Thyroid gland (tissue), 4 donors: ENCODE measurements at regions not wholly inside any gene's neighbourhood (a gene's known extent, or its start where the extent isn't known, plus 50 kb on each side); places are given as distances from the start of the nearest gene placed in this dataset.

Experiments used
- DNase-seq, 2 donors: peaks; one replicate each; pipeline ENCODE4 v3.0.0-alpha.2; 2019
- H3K27ac ChIP-seq, 3 donors: fragments of 200-600 bp; sonication (generic); 1 replicate in 2 of 3; 2 replicates in 1 of 3; pipeline ENCODE4 v1.5.1; 2016 to 2019; ENCODE audit warnings: mild to moderate bottlenecking in 1 of 3, moderate library complexity in 1 of 3
- H3K27me3 ChIP-seq: fragments of 200-600 bp; sonication (generic); one replicate; pipeline ENCODE4 v1.5.1; 2019
- H3K36me3 ChIP-seq, 2 donors: fragments of 200-600 bp; sonication (generic); one replicate each; pipeline ENCODE4 v1.5.1; 2016 to 2019
- H3K4me1 ChIP-seq, 2 donors: fragments of 200-600 bp; sonication (generic); one replicate each; pipeline ENCODE4 v1.5.1; 2017 to 2019
- H3K4me3 ChIP-seq, 3 donors: fragments of 200-600 bp; sonication (generic); replicated peaks in 1 of 3; 1 replicate in 2 of 3; 2 replicates in 1 of 3; pipeline ENCODE4 v1.5.1; 2016; ENCODE audit warnings: mild to moderate bottlenecking in 1 of 3
- H3K9me3 ChIP-seq: fragments of 200-600 bp; sonication (generic); one replicate; pipeline ENCODE4 v1.5.1; 2017
- CTCF ChIP-seq, 6 experiments: fragments of 200-600 bp in 3 of 6; fragments of 450-650 bp in 3 of 6; sonication (generic) in 3 of 6; IDR thresholded peaks; one replicate each; pipeline ENCODE4 v1.5.1; 2016 to 2019; ENCODE audit warnings: antibody characterized with exemption in 6 of 6, mild to moderate bottlenecking in 2 of 6, inconsistent platforms in 1 of 6, moderate library complexity in 1 of 6
- POLR2A ChIP-seq, 2 donors: fragments of 450-650 bp; IDR thresholded peaks; one replicate each; pipeline ENCODE4 v1.6.1; 2017; ENCODE audit warnings: antibody characterized with exemption in 2 of 2, mild to moderate bottlenecking in 2 of 2, moderate library complexity in 1 of 2
- WGBS, 2 donors: methylation state at CpG; one replicate each; pipeline ENCODE4 v1.1.5; 2017; 5-methylcytosine and 5-hydroxymethylcytosine counted together
- intact Hi-C: fragments of 100-400 bp; cut with DNase I; formaldehyde crosslinking; loops from one replicate; pipeline ENCODE4 v1.15.1; 2023

- H3K27me3 ChIP-seq, result no peaks in the 10 kb centered on the region
- no peak for DNase-seq
- no peak overlapping the region for H3K4me3 ChIP-seq
- 72 to 74% methylated on average over 7 of the region's 7 CpGs for WGBS, 2 donors
- no peaks in the 10 kb centered on the region for H3K4me1 ChIP-seq
- intact Hi-C loops, result no loop called here
- H3K27ac ChIP-seq, result no peak overlapping the region
- TF ChIP-seq CTCF (IDR thresholded peaks at IDR 0.05), result no peak
- TF ChIP-seq POLR2A (IDR thresholded peaks at IDR 0.05), result no peak
- H3K9me3 ChIP-seq, result no peaks in the 10 kb centered on the region
- no peaks in the 10 kb centered on the region for H3K36me3 ChIP-seq
These were observed 496.9 kb upstream of the LRRC7 start for GRCh38 chr1:69070660-69071373.

GRCh38 chr1:69073176-69073575 is 494.5 kb upstream of the LRRC7 start:
- Histone ChIP-seq H3K27ac (no peak overlapping the region), H3K36me3 (no peaks in the 10 kb centered on the region), H3K9me3 (no peaks in the 10 kb centered on the region), H3K4me3 (no peak overlapping the region), H3K27me3 (no peaks in the 10 kb centered on the region), H3K4me1 (no peaks in the 10 kb centered on the region)
- no peak for DNase-seq
- WGBS, 2 donors, result 94 to 100% methylated on average over 2 of the region's 2 CpGs
- intact Hi-C loops, result no loop called here
- TF ChIP-seq CTCF (IDR thresholded peaks at IDR 0.05), result no peak
- no peak for TF ChIP-seq POLR2A (IDR thresholded peaks at IDR 0.05)

GRCh38 chr1:69076631-69077030 is 491.1 kb upstream of the LRRC7 start:
- intact Hi-C loops, result no loop called here
- no peak for DNase-seq
- no peak for TF ChIP-seq POLR2A (IDR thresholded peaks at IDR 0.05)
- Histone ChIP-seq H3K36me3 (no peaks in the 10 kb centered on the region), H3K27me3 (no peaks in the 10 kb centered on the region), H3K4me3 (no peak overlapping the region), H3K9me3 (no peaks in the 10 kb centered on the region), H3K27ac (no peak overlapping the region), H3K4me1 (peaks cover 0 to 8% of the 10 kb centered on the region in 2 donors)
- WGBS, 2 donors, result 78 to 83% methylated on average over 3 of the region's 3 CpGs

GRCh38 chr1:69077198-69077597 is 490.5 kb upstream of the LRRC7 start:
- H3K4me3 ChIP-seq, result no peak overlapping the region
- 90 to 98% methylated on average over 1 of the region's 1 CpG for WGBS, 2 donors
- DNase-seq, result no peak
- peaks cover 3 to 13% of the 10 kb centered on the region in 2 donors for H3K4me1 ChIP-seq
- no peaks in the 10 kb centered on the region for H3K36me3 ChIP-seq
- H3K9me3 ChIP-seq, result no peaks in the 10 kb centered on the region
- no peak for TF ChIP-seq CTCF (IDR thresholded peaks at IDR 0.05)
- H3K27me3 ChIP-seq, result no peaks in the 10 kb centered on the region
- intact Hi-C loops, result no loop called here
- no peak overlapping the region for H3K27ac ChIP-seq

GRCh38 chr1:69077633-69078032 is 490.1 kb upstream of the LRRC7 start:
- no peak for DNase-seq
- peaks cover 7 to 15% of the 10 kb centered on the region in 2 donors for H3K4me1 ChIP-seq
- intact Hi-C loops, result no loop called here
- TF ChIP-seq POLR2A (IDR thresholded peaks at IDR 0.05) (no peak), CTCF (IDR thresholded peaks at IDR 0.05) (no peak)
- 92 to 93% methylated on average over 3 of the region's 3 CpGs for WGBS, 2 donors
- H3K4me3 ChIP-seq, result no peak overlapping the region
- H3K27me3 ChIP-seq, result no peaks in the 10 kb centered on the region
- no peaks in the 10 kb centered on the region for H3K9me3 ChIP-seq
- H3K36me3 ChIP-seq, result no peaks in the 10 kb centered on the region
- no peak overlapping the region for H3K27ac ChIP-seq
